ENCODE measurements at regions not wholly inside any gene's neighbourhood (a gene's known extent, or its start where the extent isn't known, plus 50 kb on each side); places are given as distances from the start of the nearest gene placed in this dataset.

- DNase-seq (ENCODE audit: low spot score): no peak
- Mint-ChIP-seq H3K4me3 (no peak overlapping the region), H3K27me3 (ENCODE audit: low read depth) (no peaks in the 10 kb centered on the region; the same call in 1 of the 2 replicates), H3K9me3 (peaks cover 13% of the 10 kb centered on the region), H3K27ac (no peak overlapping the region), H3K36me3 (no peaks in the 10 kb centered on the region), H3K4me1 (peaks cover 3% of the 10 kb centered on the region)
- ChIA-PET POLR2A (no interaction called here), CTCF (interaction anchor here (1.1 to 1.5 kb wide), 2 partner anchors 151 to 205 kb away, joined by 3 to 5 read pairs; no protein-coding TSS in a partner anchor)
- ATAC-seq: no peak
- TF ChIP-seq CREM (CRISPR knock-in tag; IDR thresholded peaks at IDR 0.05) (no peak), ZNF532 (CRISPR knock-in tag; IDR thresholded peaks at IDR 0.05; ENCODE audit: borderline replicate concordance) (no peak), HMGA2 (CRISPR knock-in tag; IDR thresholded peaks at IDR 0.05) (no peak), AFF4 (CRISPR knock-in tag; IDR thresholded peaks at IDR 0.05; ENCODE audit: borderline replicate concordance) (no peak), GABPB1 (CRISPR knock-in tag; IDR thresholded peaks at IDR 0.05) (no peak), USF2 (CRISPR knock-in tag; IDR thresholded peaks at IDR 0.05) (no peak), TCF7 (CRISPR knock-in tag; IDR thresholded peaks at IDR 0.05; ENCODE audit: low read depth) (no peak), TEAD1 (CRISPR knock-in tag; IDR thresholded peaks at IDR 0.05) (no peak), MYBL2 (CRISPR knock-in tag; IDR thresholded peaks at IDR 0.05) (no peak), ATF1 (CRISPR knock-in tag; IDR thresholded peaks at IDR 0.05) (no peak), GTF2I (CRISPR knock-in tag; conservative IDR thresholded peaks at IDR 0.05) (no peak), ARID4B (CRISPR knock-in tag; IDR thresholded peaks at IDR 0.05; ENCODE audit: borderline replicate concordance) (no peak), ZNF425 (CRISPR knock-in tag; conservative IDR thresholded peaks at IDR 0.05) (no peak), NFATC4 (CRISPR knock-in tag; IDR thresholded peaks at IDR 0.05) (no peak), PREB (CRISPR knock-in tag; IDR thresholded peaks at IDR 0.05; ENCODE audit: borderline replicate concordance) (no peak), ZMAT4 (CRISPR knock-in tag; IDR thresholded peaks at IDR 0.05) (no peak), JAZF1 (CRISPR knock-in tag; IDR thresholded peaks at IDR 0.05) (no peak)
Observed at GRCh38 chr7:22577470-22578001, 77.5 kb upstream of the STEAP1B start.

Measured in WTC11 (cell line).